ENCODE measurements at regions not wholly inside any gene's neighbourhood (a gene's known extent, or its start where the extent isn't known, plus 50 kb on each side); places are given as distances from the start of the nearest gene placed in this dataset.

- TF ChIP-seq CTCF (IDR thresholded peaks at IDR 0.05; ENCODE audit: insufficient read depth, low read depth, low read length) = no peak
- no peak for TF ChIP-seq EZH2 (IDR thresholded peaks at IDR 0.05; ENCODE audit: insufficient read depth, low read length)
Measured at GRCh38 chr6:168728056-168728455, 287.1 kb downstream of the SMOC2 start.
